Spleen (tissue), 7 donors: ENCODE measurements at regions not wholly inside any gene's neighbourhood (a gene's known extent, or its start where the extent isn't known, plus 50 kb on each side); places are given as distances from the start of the nearest gene placed in this dataset.

Experiments
- CTCF ChIP-seq, 11 experiments: fragments of 200-600 bp in 7 of 11; fragments of 450-650 bp in 4 of 11; sonication (generic) in 4 of 11; IDR thresholded peaks in 8 of 11; conservative IDR thresholded peaks in 3 of 11; 1 replicate in 7 of 11; 2 replicates in 4 of 11; pipeline versions ENCODE4 v1.4.0 to v1.8.0; 2016 to 2021; ENCODE audit warnings: antibody characterized with exemption in 11 of 11, inconsistent platforms in 4 of 11, mild to moderate bottlenecking in 1 of 11
- POLR2AphosphoS5 ChIP-seq, 3 donors: sonication (generic); formaldehyde crosslinking; IDR thresholded peaks; one replicate each; pipeline ENCODE4 v1.5.1; 2017; ENCODE audit warnings: antibody characterized with exemption in 3 of 3
- donor health status: DM: no; HTN: no; CAD: no; lungs with moderate emphysema.
- donor health status: DM: no; HTN: no; CAD: no.
- donor health status: DM: no; HTN: no; CAD: no.

GRCh38 chr10:45209888-45210287, 105.5 kb downstream of the OR13A1 start:
- TF ChIP-seq POLR2AphosphoS5 (IDR thresholded peaks at IDR 0.05) (no peak), CTCF (IDR thresholded peaks at IDR 0.05 in 8 of 11, conservative IDR thresholded peaks at IDR 0.05 in 3 of 11) (no peak)
